Lung microvascular endothelial cell (primary cell): ENCODE measurements at regions not wholly inside any gene's neighbourhood (a gene's known extent, or its start where the extent isn't known, plus 50 kb on each side); places are given as distances from the start of the nearest gene placed in this dataset.

Experiments used
- DNase-seq, 2 donors: peaks; one replicate each; pipeline versions ENCODE4 v3.0.0 to v3.0.0-alpha.2; 2010; ENCODE audit warnings: low read depth in 2 of 2

GRCh38 chr5:68352166-68352565, 136.6 kb downstream of the PIK3R1 start:
- DNase-seq = peak in 1 of 2 donors; percentile 67

- DNase-seq = no peak
Measured at GRCh38 chr5:68353605-68354004, 138.0 kb downstream of the PIK3R1 start.

- DNase-seq = no peak
Measured at GRCh38 chr5:68354315-68354714, 138.8 kb downstream of the PIK3R1 start.

GRCh38 chr5:68356216-68356615, 140.7 kb downstream of the PIK3R1 start:
- no peak for DNase-seq

GRCh38 chr5:68356623-68357022, 141.1 kb downstream of the PIK3R1 start:
- no peak for DNase-seq

- no peak for DNase-seq
Measured at GRCh38 chr5:68359699-68360098, 144.1 kb downstream of the PIK3R1 start.

- no peak for DNase-seq
Measured at GRCh38 chr5:68362331-68362730, 146.8 kb downstream of the PIK3R1 start.

- DNase-seq = no peak
Measured at GRCh38 chr5:68365889-68366288, 150.3 kb downstream of the PIK3R1 start.

GRCh38 chr5:68367287-68367686, 151.7 kb downstream of the PIK3R1 start:
- no peak for DNase-seq

GRCh38 chr5:68367717-68368116, 152.2 kb downstream of the PIK3R1 start:
- DNase-seq = no peak

GRCh38 chr5:68368311-68369022, 152.9 kb downstream of the PIK3R1 start:
- no peak for DNase-seq

GRCh38 chr5:68369023-68369359, 153.4 kb downstream of the PIK3R1 start:
- DNase-seq = peak; percentile 12 to 41

GRCh38 chr5:68369457-68370125, 154.0 kb downstream of the PIK3R1 start:
- DNase-seq = peak; percentile 25 to 37

- DNase-seq = no peak
Measured at GRCh38 chr5:68370196-68370595, 154.6 kb downstream of the PIK3R1 start.

GRCh38 chr5:68371607-68372006, 156.1 kb downstream of the PIK3R1 start:
- DNase-seq = no peak

- DNase-seq = no peak
Measured at GRCh38 chr5:68372161-68372560, 156.6 kb downstream of the PIK3R1 start.

GRCh38 chr5:68373050-68373449, 157.5 kb downstream of the PIK3R1 start:
- DNase-seq = no peak

- DNase-seq = no peak
Measured at GRCh38 chr5:68374796-68375518, 159.4 kb downstream of the PIK3R1 start.

GRCh38 chr5:68375540-68375939, 160.0 kb downstream of the PIK3R1 start:
- DNase-seq = no peak

- DNase-seq = peak in 1 of 2 donors; percentile 24
Measured at GRCh38 chr5:68376935-68377334, 161.4 kb downstream of the PIK3R1 start.

GRCh38 chr5:68377733-68378132, 162.2 kb downstream of the PIK3R1 start:
- DNase-seq = no peak

GRCh38 chr5:68378204-68378820, 162.8 kb downstream of the PIK3R1 start:
- DNase-seq = no peak
